Lower lobe of right lung (tissue), 2 donors: ENCODE measurements at regions not wholly inside any gene's neighbourhood (a gene's known extent, or its start where the extent isn't known, plus 50 kb on each side); places are given as distances from the start of the nearest gene placed in this dataset.

Experiments
- ATAC-seq, 2 donors: fragments of 200-7000 bp; cut with Tn5 transposase; one replicate each; pipeline ENCODE4 v1.9.1; 2020 to 2022; ENCODE audit warnings: mild to moderate bottlenecking in 2 of 2, moderate library complexity in 2 of 2
- DNase-seq: peaks from one replicate; pipeline ENCODE4 v3.0.0-alpha.2; 2020
- H3K27ac ChIP-seq: fragments of 200-600 bp; one replicate; pipeline ENCODE4 v1.8.0; 2022
- H3K27me3 ChIP-seq: fragments of 200-600 bp; one replicate; pipeline ENCODE4 v1.8.0; 2022; ENCODE audit warnings: low read depth
- H3K36me3 ChIP-seq: fragments of 200-600 bp; one replicate; pipeline ENCODE4 v1.8.0; 2022; ENCODE audit warnings: mild to moderate bottlenecking
- H3K4me1 ChIP-seq: fragments of 200-600 bp; one replicate; pipeline ENCODE4 v1.8.0; 2022
- H3K4me3 ChIP-seq: fragments of 200-600 bp; one replicate; pipeline ENCODE4 v1.8.0; 2022; ENCODE audit warnings: mild to moderate bottlenecking
- H3K9me3 ChIP-seq: fragments of 200-600 bp; one replicate; pipeline ENCODE4 v1.8.0; 2022
- intact Hi-C: fragments of 100-400 bp; cut with DNase I; formaldehyde crosslinking; loops from one replicate; pipeline ENCODE4 v1.11.0; 2022
- TF ChIP-seq, protein P1 (sequence below): fragments of 200-600 bp; IDR thresholded peaks from one replicate; pipeline ENCODE4 v1.8.0; 2022; ENCODE audit warnings: antibody characterized with exemption, mild to moderate bottlenecking
- donor health status: DM: no; HTN: yes; CAD: no; lungs with severe emphysema.

DNA sequence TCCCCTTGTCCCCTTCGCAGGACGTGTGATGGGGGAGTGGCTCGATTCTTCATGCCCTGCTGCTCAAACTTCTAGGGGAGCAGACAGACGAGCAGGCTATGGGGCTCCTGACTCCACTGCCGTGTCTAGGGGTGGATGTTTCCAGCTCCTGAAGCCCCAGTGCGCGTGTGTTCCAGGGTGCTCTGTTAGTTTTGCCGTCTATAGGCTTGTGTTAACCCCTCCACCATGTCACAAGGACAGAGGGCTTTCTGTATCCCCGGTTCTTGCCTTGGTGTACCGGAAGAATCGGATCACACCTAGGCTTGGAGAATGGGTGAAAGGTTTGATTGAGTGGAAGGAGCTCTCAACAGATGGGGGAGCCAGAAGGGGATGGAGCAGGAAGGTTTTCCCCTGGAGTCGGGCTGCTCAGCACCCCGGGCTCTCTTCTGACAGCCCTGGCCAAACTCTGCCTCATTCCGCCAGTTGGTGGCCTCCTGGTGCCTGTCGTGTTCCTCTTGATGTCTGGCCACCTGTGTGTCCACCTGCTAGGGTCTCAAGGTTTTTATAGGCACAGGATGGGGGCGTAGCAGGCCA, 810.7 kb downstream of the BRD1 start:
- Histone ChIP-seq H3K4me1 (peaks cover 19% of the 10 kb centered on the region), H3K27ac (peak overlapping the region; percentile 83), H3K27me3 (peaks cover 14% of the 10 kb centered on the region), H3K9me3 (no peaks in the 10 kb centered on the region), H3K4me3 (no peak overlapping the region), H3K36me3 (no peaks in the 10 kb centered on the region)
- ATAC-seq = no peak
- no peak for DNase-seq
- TF ChIP-seq, protein P1, sequence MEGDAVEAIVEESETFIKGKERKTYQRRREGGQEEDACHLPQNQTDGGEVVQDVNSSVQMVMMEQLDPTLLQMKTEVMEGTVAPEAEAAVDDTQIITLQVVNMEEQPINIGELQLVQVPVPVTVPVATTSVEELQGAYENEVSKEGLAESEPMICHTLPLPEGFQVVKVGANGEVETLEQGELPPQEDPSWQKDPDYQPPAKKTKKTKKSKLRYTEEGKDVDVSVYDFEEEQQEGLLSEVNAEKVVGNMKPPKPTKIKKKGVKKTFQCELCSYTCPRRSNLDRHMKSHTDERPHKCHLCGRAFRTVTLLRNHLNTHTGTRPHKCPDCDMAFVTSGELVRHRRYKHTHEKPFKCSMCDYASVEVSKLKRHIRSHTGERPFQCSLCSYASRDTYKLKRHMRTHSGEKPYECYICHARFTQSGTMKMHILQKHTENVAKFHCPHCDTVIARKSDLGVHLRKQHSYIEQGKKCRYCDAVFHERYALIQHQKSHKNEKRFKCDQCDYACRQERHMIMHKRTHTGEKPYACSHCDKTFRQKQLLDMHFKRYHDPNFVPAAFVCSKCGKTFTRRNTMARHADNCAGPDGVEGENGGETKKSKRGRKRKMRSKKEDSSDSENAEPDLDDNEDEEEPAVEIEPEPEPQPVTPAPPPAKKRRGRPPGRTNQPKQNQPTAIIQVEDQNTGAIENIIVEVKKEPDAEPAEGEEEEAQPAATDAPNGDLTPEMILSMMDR = no peak
- intact Hi-C loops = no loop called here

DNA sequence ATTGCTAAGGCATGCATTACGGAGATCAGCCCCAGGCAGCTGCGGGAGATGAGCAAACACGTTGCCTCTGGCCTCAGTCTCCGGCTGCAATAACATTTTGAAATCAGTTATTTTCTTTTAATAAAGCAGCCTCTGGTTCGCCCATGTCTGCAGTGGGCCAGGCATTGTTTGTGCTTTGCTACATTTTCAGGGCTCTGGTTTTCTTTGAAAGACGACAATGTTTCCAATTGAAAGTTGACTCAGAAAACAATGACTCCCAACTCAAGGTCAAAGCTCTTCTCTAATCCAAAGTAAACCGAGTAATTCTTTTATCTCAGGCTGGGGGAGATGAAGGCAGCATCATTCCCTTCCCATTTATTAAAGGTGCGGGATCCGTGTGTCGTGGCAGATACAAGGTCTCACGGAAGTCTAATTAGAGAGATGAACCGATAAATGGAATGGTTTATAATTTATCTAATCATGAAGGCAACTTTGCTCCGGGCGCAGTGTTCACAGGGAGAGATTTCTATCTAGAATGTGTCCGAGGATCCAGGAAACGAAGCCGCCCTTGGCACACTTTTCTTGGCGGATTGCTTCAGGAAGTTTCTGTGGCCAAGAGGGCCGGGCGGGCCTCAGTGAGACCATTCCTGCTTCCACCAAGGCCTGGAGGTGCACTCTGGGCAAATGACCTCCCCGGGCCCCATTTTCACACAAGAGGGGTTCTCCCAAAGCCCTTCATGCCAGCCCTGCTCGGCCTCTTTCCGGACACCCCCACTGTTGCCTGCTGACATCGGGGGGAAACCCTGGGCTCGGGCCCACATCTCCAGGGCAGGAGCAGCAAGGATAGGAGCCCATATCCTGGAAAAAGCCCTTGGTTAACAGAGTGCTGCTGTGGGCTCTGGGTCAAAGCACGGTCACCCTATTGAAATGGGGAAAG, 811.4 kb downstream of the BRD1 start:
- Histone ChIP-seq H3K9me3 (no peaks in the 10 kb centered on the region), H3K4me1 (peaks cover 19% of the 10 kb centered on the region), H3K27ac (peak overlapping the region; percentile 83), H3K4me3 (no peak overlapping the region), H3K27me3 (peaks cover 14% of the 10 kb centered on the region), H3K36me3 (no peaks in the 10 kb centered on the region)
- TF ChIP-seq, protein P1 = no peak
- no peak for ATAC-seq
- intact Hi-C loops = no loop called here
- peak; percentile 49 for DNase-seq

DNA sequence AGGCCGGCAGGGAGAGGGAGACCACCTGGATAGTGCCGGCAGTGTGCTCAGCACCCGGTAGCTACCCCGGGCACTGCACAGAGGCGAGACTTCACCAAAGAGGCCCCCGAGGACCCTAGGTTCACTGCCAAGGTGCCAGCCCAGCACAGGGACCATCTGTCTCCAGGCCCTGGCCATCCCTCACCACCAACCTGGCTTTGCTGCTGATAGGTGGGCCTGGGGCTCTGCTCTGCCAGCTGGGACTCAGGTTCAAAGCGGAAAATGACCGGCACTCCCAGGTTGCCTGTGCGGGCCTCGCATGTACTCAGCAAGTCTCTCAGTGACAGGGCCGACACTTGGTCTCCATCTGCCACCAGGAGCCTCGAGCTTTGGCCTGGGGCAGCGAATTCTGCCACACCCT, 812.2 kb downstream of the BRD1 start:
- TF ChIP-seq, protein P1 = no peak
- ATAC-seq (no peak), DNase-seq (no peak)
- Histone ChIP-seq H3K27me3 (peaks cover 18% of the 10 kb centered on the region), H3K9me3 (no peaks in the 10 kb centered on the region), H3K36me3 (no peaks in the 10 kb centered on the region), H3K27ac (peak overlapping the region; percentile 83), H3K4me3 (no peak overlapping the region), H3K4me1 (peaks cover 19% of the 10 kb centered on the region)
- intact Hi-C loops = no loop called here

- Histone ChIP-seq H3K4me3 (no peak overlapping the region), H3K9me3 (no peaks in the 10 kb centered on the region), H3K27me3 (peaks cover 19% of the 10 kb centered on the region), H3K4me1 (peaks cover 19% of the 10 kb centered on the region), H3K36me3 (no peaks in the 10 kb centered on the region), H3K27ac (peak overlapping the region; percentile 83)
- peak; percentile 38 for DNase-seq
- no peak for ATAC-seq
- intact Hi-C loops = no loop called here
- TF ChIP-seq, protein P1 = no peak
These were observed 813.2 kb downstream of the BRD1 start for GRCh38 chr22:49014227-49015201.

- Histone ChIP-seq H3K36me3 (no peaks in the 10 kb centered on the region), H3K9me3 (no peaks in the 10 kb centered on the region), H3K4me1 (peaks cover 17% of the 10 kb centered on the region), H3K4me3 (no peak overlapping the region), H3K27me3 (peaks cover 25% of the 10 kb centered on the region), H3K27ac (no peak overlapping the region)
- ATAC-seq (no peak), DNase-seq (no peak)
- TF ChIP-seq, protein P1 = no peak
- intact Hi-C loops = no loop called here
These were observed 814.0 kb downstream of the BRD1 start for GRCh38 chr22:49013707-49014106.
